H9 (cell line): ENCODE measurements at regions not wholly inside any gene's neighbourhood (a gene's known extent, or its start where the extent isn't known, plus 50 kb on each side); places are given as distances from the start of the nearest gene placed in this dataset.

Experiments
- DNase-seq: peaks from one replicate; pipeline ENCODE4 v3.0.0-alpha.2; 2017
- H2AFZ ChIP-seq: one replicate; pipeline ENCODE4 v1.6.1; 2013; ENCODE audit warnings: mild to moderate bottlenecking, low read length, control low read depth, moderate library complexity
- H2AK5ac ChIP-seq: 2 replicates; pipeline ENCODE4 v1.6.1; 2013; ENCODE audit warnings: low read length, control low read depth, mixed read lengths; ENCODE audit not compliant: insufficient read length
- H2BK120ac ChIP-seq: one replicate; pipeline ENCODE4 v1.6.1; 2013; ENCODE audit warnings: low read depth, mild to moderate bottlenecking, low read length, control low read depth, inconsistent platforms; ENCODE audit not compliant: poor library complexity, severe bottlenecking
- H2BK12ac ChIP-seq: 2 replicates; pipeline ENCODE4 v1.6.1; 2013; ENCODE audit warnings: low read length, control low read depth, mixed read lengths, low read depth; ENCODE audit not compliant: insufficient read length
- H2BK15ac ChIP-seq: 2 replicates; pipeline ENCODE4 v1.6.1; 2013; ENCODE audit warnings: low read depth, low read length, control low read depth
- H2BK20ac ChIP-seq: one replicate; pipeline ENCODE4 v1.6.1; 2013; ENCODE audit warnings: low read depth, mild to moderate bottlenecking, low read length, control low read depth, inconsistent platforms; ENCODE audit not compliant: poor library complexity, severe bottlenecking
- H2BK5ac ChIP-seq: 2 replicates; pipeline ENCODE4 v1.6.1; 2013; ENCODE audit warnings: low read length, control low read depth, mixed read lengths; ENCODE audit not compliant: insufficient read length
- H3K14ac ChIP-seq: 2 replicates; pipeline ENCODE4 v1.6.1; 2013; ENCODE audit warnings: low read length, control low read depth; ENCODE audit not compliant: insufficient read depth
- H3K18ac ChIP-seq: 2 replicates; pipeline ENCODE4 v1.6.1; 2013; ENCODE audit warnings: low read depth, mild to moderate bottlenecking, mixed read lengths, low read length, control low read depth; ENCODE audit not compliant: insufficient read length
- H3K23ac ChIP-seq: 2 replicates; pipeline ENCODE4 v1.6.1; 2013; ENCODE audit warnings: low read length, control low read depth, mixed read lengths, low read depth; ENCODE audit not compliant: insufficient read length
- H3K23me2 ChIP-seq: 2 replicates; pipeline ENCODE4 v1.6.1; 2013; ENCODE audit warnings: low read depth, mild to moderate bottlenecking, mixed read lengths, low read length, control low read depth; ENCODE audit not compliant: insufficient read length, poor library complexity, severe bottlenecking
- H3K27ac ChIP-seq: 2 replicates; pipeline ENCODE4 v1.5.1; 2013; ENCODE audit warnings: low read length, control low read depth, mixed read lengths, low read depth; ENCODE audit not compliant: insufficient read length
- H3K27me3 ChIP-seq: 2 replicates; pipeline ENCODE4 v1.6.1; 2013; ENCODE audit warnings: low read length, control low read depth, inconsistent platforms; ENCODE audit not compliant: insufficient read depth
- H3K4ac ChIP-seq: 2 replicates; pipeline ENCODE4 v1.6.1; 2013; ENCODE audit warnings: low read depth, mild to moderate bottlenecking, control low read depth, inconsistent platforms, low read length, moderate library complexity
- H3K4me1 ChIP-seq: 2 replicates; pipeline ENCODE4 v1.6.1; 2013; ENCODE audit warnings: low read length, control low read depth, inconsistent platforms; ENCODE audit not compliant: insufficient read depth
- H3K4me2 ChIP-seq: 2 replicates; pipeline ENCODE4 v1.6.1; 2013; ENCODE audit warnings: low read length, control low read depth, mixed read lengths; ENCODE audit not compliant: insufficient read length, insufficient read depth
- H3K56ac ChIP-seq: 2 replicates; pipeline ENCODE4 v1.6.1; 2013; ENCODE audit warnings: low read depth, mild to moderate bottlenecking, mixed read lengths, low read length, control low read depth; ENCODE audit not compliant: insufficient read length
- H3K79me1 ChIP-seq: 2 replicates; pipeline ENCODE4 v1.6.1; 2013; ENCODE audit warnings: low read depth, mild to moderate bottlenecking, moderate library complexity, low read length, control low read depth, inconsistent platforms; ENCODE audit not compliant: insufficient read depth, poor library complexity, severe bottlenecking
- H3K79me2 ChIP-seq: 2 replicates; pipeline ENCODE4 v1.6.1; 2013; ENCODE audit warnings: low read length, control low read depth, inconsistent platforms; ENCODE audit not compliant: insufficient read depth
- H3K9ac ChIP-seq: 2 replicates; pipeline ENCODE4 v1.6.1; 2013; ENCODE audit warnings: low read length, control low read depth, mixed read lengths; ENCODE audit not compliant: insufficient read length; ENCODE audit errors: extremely low read depth
- H3K9me3 ChIP-seq: one replicate; pipeline ENCODE4 v1.6.1; 2013; ENCODE audit warnings: low read depth, low read length, inconsistent platforms; ENCODE audit not compliant: control insufficient read depth
- H3T11ph ChIP-seq: one replicate; pipeline ENCODE4 v1.6.1; 2013; ENCODE audit warnings: mild to moderate bottlenecking, low read length, control low read depth, inconsistent platforms
- H4K20me1 ChIP-seq: one replicate; pipeline ENCODE4 v1.6.1; 2013; ENCODE audit not compliant: control insufficient read depth, insufficient read length, insufficient read depth
- H4K5ac ChIP-seq: 2 replicates; pipeline ENCODE4 v1.6.1; 2013; ENCODE audit warnings: low read depth, mild to moderate bottlenecking, mixed read lengths, low read length, control low read depth; ENCODE audit not compliant: insufficient read length
- H4K8ac ChIP-seq: replicated peaks from 2 replicates; pipeline ENCODE4 v1.6.1; 2013; ENCODE audit warnings: low read length, control low read depth, mixed read lengths, low read depth; ENCODE audit not compliant: insufficient read length
- H4K91ac ChIP-seq: 2 replicates; pipeline ENCODE4 v1.6.1; 2013; ENCODE audit warnings: low read depth, mild to moderate bottlenecking, moderate library complexity, mixed read lengths, low read length, control low read depth; ENCODE audit not compliant: insufficient read length
- H3K27ac Mint-ChIP-seq, 3 experiments: 2 replicates in 2 of 3; 3 replicates in 1 of 3; pipeline ENCODE4 v1.8.0; 2020 to 2021; ENCODE audit warnings: mixed read lengths in 3 of 3, mild to moderate bottlenecking in 1 of 3, moderate library complexity in 1 of 3
- H3K27me3 Mint-ChIP-seq: 2 replicates; pipeline ENCODE4 v1.8.0; 2021; ENCODE audit warnings: low read depth, mild to moderate bottlenecking, moderate library complexity, mixed read lengths
- H3K36me3 Mint-ChIP-seq, 3 experiments: 2 replicates in 2 of 3; 3 replicates in 1 of 3; pipeline ENCODE4 v1.8.0; 2020 to 2021; ENCODE audit warnings: low read depth in 3 of 3, mixed read lengths in 3 of 3; ENCODE audit not compliant: insufficient read depth in 1 of 3
- H3K4me1 Mint-ChIP-seq, 2 experiments: 2 replicates each; pipeline ENCODE4 v1.8.0; 2020; ENCODE audit warnings: mixed read lengths in 2 of 2
- H3K4me3 Mint-ChIP-seq, 2 experiments: 2 replicates in 1 of 2; 3 replicates in 1 of 2; pipeline ENCODE4 v1.8.0; 2020 to 2021; ENCODE audit warnings: mild to moderate bottlenecking in 2 of 2, mixed read lengths in 2 of 2, moderate library complexity in 1 of 2
- H3K9me3 Mint-ChIP-seq, 2 experiments: 2 replicates in 1 of 2; 3 replicates in 1 of 2; pipeline ENCODE4 v1.8.0; 2020; ENCODE audit warnings: mild to moderate bottlenecking in 2 of 2, mixed read lengths in 2 of 2, moderate library complexity in 1 of 2
- CTCF ChIP-seq: fragments of 200-600 bp; sonication (generic); conservative IDR thresholded peaks from 3 replicates; pipeline ENCODE4 v1.8.0; 2021; ENCODE audit warnings: antibody characterized with exemption, mild to moderate bottlenecking
- whole genome bisulfite sequencing: extraction: QIAGEN DNeasy Blood & Tissue Kit; methylation state at CpG from one replicate; pipeline ENCODE4 v1.1.7; 2013; ENCODE audit warnings: missing lambda C conversion rate, low lambda C conversion rate, mixed read lengths; ENCODE audit not compliant: insufficient read length; ENCODE audit errors: extremely low coverage; 5-methylcytosine and 5-hydroxymethylcytosine counted together

- no peak overlapping the region for H3K23ac ChIP-seq
- no peak overlapping the region for H3K27ac Mint-ChIP-seq
Observed at GRCh38 chr1:189847613-189848012, 630.1 kb downstream of the BRINP3 start.

More at GRCh38 chr1:189847613-189848012, 630.1 kb downstream of the BRINP3 start:
- H3K27me3 ChIP-seq = 0 out of 2 replicates have a peak, but pooled peaks cover 3% of the 10 kb centered on the region
- no peak overlapping the region for H3K14ac ChIP-seq
- H3K9me3 ChIP-seq = no peaks in the 10 kb centered on the region
- no peak overlapping the region for H2BK12ac ChIP-seq
- no peak overlapping the region for H3K4me2 ChIP-seq
- no peaks in the 10 kb centered on the region for H4K20me1 ChIP-seq
- no peak overlapping the region for H2AK5ac ChIP-seq
- no peak overlapping the region for H4K5ac ChIP-seq
- H3K56ac ChIP-seq = no peak overlapping the region
- no peak overlapping the region for H4K8ac ChIP-seq
- no peaks in the 10 kb centered on the region for H3K79me2 ChIP-seq
- H3K23me2 ChIP-seq = no peaks in the 10 kb centered on the region
- Mint-ChIP-seq H3K36me3 (no peaks in the 10 kb centered on the region), H3K4me3 (no peak overlapping the region), H3K9me3 (no peaks in the 10 kb centered on the region), H3K27me3 (no peaks in the 10 kb centered on the region), H3K4me1 (peaks cover 0 to 5% of the 10 kb centered on the region in 2 experiments; a peak in 1 of 4 replicates)
- TF ChIP-seq CTCF = no peak
- no peak overlapping the region for H3K18ac ChIP-seq
- no peak overlapping the region for H4K91ac ChIP-seq
- H2AFZ ChIP-seq = no peak overlapping the region
- H3K4ac ChIP-seq = no peak overlapping the region
- DNase-seq = no peak
- H3K79me1 ChIP-seq = no peaks in the 10 kb centered on the region
- no CpG with 5 or more reads among the region's 2 CpGs for WGBS
- H3K27ac ChIP-seq = no peak overlapping the region
- no peak overlapping the region for H2BK15ac ChIP-seq
- H3K9ac ChIP-seq = no peak overlapping the region
- no peak overlapping the region for H2BK20ac ChIP-seq
- H2BK120ac ChIP-seq = no peak overlapping the region
- H2BK5ac ChIP-seq = no peak overlapping the region
- no peak overlapping the region for H3T11ph ChIP-seq
- H3K4me1 ChIP-seq = no peaks in the 10 kb centered on the region
